Esophagus squamous epithelium (tissue), 5 donors: ENCODE measurements at regions not wholly inside any gene's neighbourhood (a gene's known extent, or its start where the extent isn't known, plus 50 kb on each side); places are given as distances from the start of the nearest gene placed in this dataset.

Source experiments
- DNase-seq: peaks from one replicate; lab custom pipeline; 2025; lab: John Stamatoyannopoulos, UW
- H3K27ac ChIP-seq, 4 donors: fragments of 200-600 bp; sonication (generic); one replicate each; pipeline ENCODE4 v1.5.1; 2016 to 2019; ENCODE audit warnings: mild to moderate bottlenecking in 1 of 4
- H3K27me3 ChIP-seq, 4 donors: fragments of 200-600 bp; sonication (generic); 1 replicate in 3 of 4; 2 replicates in 1 of 4; pipeline versions ENCODE4 v1.5.1 to v1.6.0; 2017 to 2021; ENCODE audit warnings: antibody characterized with exemption in 1 of 4
- H3K36me3 ChIP-seq, 3 donors: fragments of 200-600 bp; sonication (generic); one replicate each; pipeline ENCODE4 v1.5.1; 2016 to 2019
- H3K4me1 ChIP-seq, 3 donors: fragments of 200-600 bp; sonication (generic); one replicate each; pipeline ENCODE4 v1.5.1; 2017 to 2019
- H3K4me3 ChIP-seq, 4 donors: fragments of 200-600 bp; sonication (generic); 1 replicate in 3 of 4; 2 replicates in 1 of 4; pipeline ENCODE4 v1.5.1; 2016 to 2019; ENCODE audit warnings: mild to moderate bottlenecking in 2 of 4, moderate library complexity in 1 of 4
- H3K9me3 ChIP-seq, 3 donors: fragments of 200-600 bp; sonication (generic); one replicate each; pipeline ENCODE4 v1.5.1; 2016 to 2019
- CTCF ChIP-seq, 6 experiments: fragments of 450-650 bp in 4 of 6; fragments of 200-600 bp in 2 of 6; sonication (generic) in 2 of 6; IDR thresholded peaks; one replicate each; pipeline ENCODE4 v1.5.1; 2016 to 2019; ENCODE audit warnings: antibody characterized with exemption in 6 of 6, mild to moderate bottlenecking in 4 of 6, moderate library complexity in 4 of 6
- POLR2A ChIP-seq, 4 donors: fragments of 450-650 bp; IDR thresholded peaks; one replicate each; pipeline ENCODE4 v1.6.1; 2017; ENCODE audit warnings: antibody characterized with exemption in 4 of 4, mild to moderate bottlenecking in 4 of 4, moderate library complexity in 3 of 4
- WGBS, 2 donors: methylation state at CpG; one replicate each; pipeline ENCODE4 v1.1.5; 2018; 5-methylcytosine and 5-hydroxymethylcytosine counted together
- intact Hi-C: fragments of 100-400 bp; cut with DNase I; formaldehyde crosslinking; loops from one replicate; pipeline ENCODE4 v1.15.0; 2022
- donor health status: DM: yes; HTN: yes; CAD: no.

GRCh38 chr16:66144641-66145040 lies 221.8 kb upstream of the CDH5 start:
- intact Hi-C loops, result no loop called here
- Histone ChIP-seq H3K9me3 (no peaks in the 10 kb centered on the region), H3K27ac (no peak overlapping the region), H3K4me1 (no peaks in the 10 kb centered on the region), H3K36me3 (no peaks in the 10 kb centered on the region), H3K27me3 (peaks cover 0 to 4% (median 0%) of the 10 kb centered on the region in 4 donors), H3K4me3 (no peak overlapping the region)
- WGBS, 2 donors, result 80 to 88% methylated on average over 3 of the region's 3 CpGs
- TF ChIP-seq CTCF (IDR thresholded peaks at IDR 0.05), result no peak
- TF ChIP-seq POLR2A (IDR thresholded peaks at IDR 0.05), result no peak
- DNase-seq, result no peak

GRCh38 chr16:66143415-66143814 lies 223.1 kb upstream of the CDH5 start:
- H3K36me3 ChIP-seq, result no peaks in the 10 kb centered on the region
- no peaks in the 10 kb centered on the region for H3K9me3 ChIP-seq
- TF ChIP-seq CTCF (IDR thresholded peaks at IDR 0.05), result no peak
- TF ChIP-seq POLR2A (IDR thresholded peaks at IDR 0.05), result no peak
- H3K4me3 ChIP-seq, result no peak overlapping the region
- intact Hi-C loops, result no loop called here
- no peaks in the 10 kb centered on the region for H3K4me1 ChIP-seq
- no peak overlapping the region for H3K27ac ChIP-seq
- peaks cover 0 to 4% (median 0%) of the 10 kb centered on the region in 4 donors for H3K27me3 ChIP-seq
- 67% methylated on average over 1 of the region's 1 CpG; no CpG with 5 or more reads in 1 of the 2 donors for WGBS, 2 donors
- no peak for DNase-seq

DNA sequence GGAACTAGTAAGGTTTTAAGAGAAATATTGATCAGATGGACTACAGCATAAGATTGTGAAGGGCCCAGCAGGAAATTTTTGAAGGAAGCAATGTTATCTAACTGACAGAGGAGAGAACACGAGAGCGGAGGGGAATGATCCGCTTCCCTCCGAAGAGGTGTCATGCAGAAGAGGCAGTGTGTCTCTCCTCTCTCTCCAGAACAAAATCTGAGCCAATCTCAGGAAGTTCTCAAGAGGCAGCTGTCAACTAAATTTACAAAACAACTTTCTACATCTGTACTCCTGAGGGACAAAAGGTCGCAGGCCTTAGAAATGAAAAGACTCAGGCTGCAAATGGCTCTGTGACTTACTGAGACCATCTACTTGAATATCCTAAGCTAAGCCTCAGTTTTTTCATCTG lies 224.6 kb upstream of the CDH5 start:
- WGBS, 2 donors, result 86 to 93% methylated on average over 5 of the region's 5 CpGs
- DNase-seq, result no peak

DNA sequence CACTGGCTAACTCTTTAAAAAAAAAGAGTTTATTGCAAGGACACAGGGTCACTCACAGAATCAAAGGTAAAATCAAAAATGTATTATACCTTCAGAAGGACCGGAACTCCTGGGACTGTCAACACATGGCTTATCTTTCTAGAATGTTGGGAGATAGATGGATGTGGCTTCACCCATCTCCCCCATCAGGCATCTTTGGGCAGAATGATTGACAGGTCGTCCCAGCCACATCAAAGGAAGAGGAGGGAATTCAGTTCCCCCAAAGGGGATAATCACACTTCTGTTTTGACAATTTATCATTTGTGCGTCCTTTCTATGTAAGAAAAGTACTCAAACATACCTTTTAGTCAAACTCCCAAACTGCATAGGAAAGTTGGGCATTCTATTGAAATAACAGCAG lies 228.6 kb upstream of the CDH5 start:
- H3K9me3 ChIP-seq, result no peaks in the 10 kb centered on the region
- intact Hi-C loops, result no loop called here
- H3K36me3 ChIP-seq, result no peaks in the 10 kb centered on the region
- WGBS, 2 donors, result 70 to 71% methylated on average over 3 of the region's 3 CpGs
- H3K4me3 ChIP-seq, result no peak overlapping the region
- no peak for TF ChIP-seq POLR2A (IDR thresholded peaks at IDR 0.05)
- no peak for TF ChIP-seq CTCF (IDR thresholded peaks at IDR 0.05)
- DNase-seq, result no peak
- H3K4me1 ChIP-seq, result peaks cover 0 to 11% (median 0%) of the 10 kb centered on the region in 3 donors
- no peak overlapping the region for H3K27ac ChIP-seq
- H3K27me3 ChIP-seq, result no peaks in the 10 kb centered on the region

More for the DNA sequence above, 224.6 kb upstream of the CDH5 start:
- Histone ChIP-seq H3K9me3 (no peaks in the 10 kb centered on the region), H3K36me3 (no peaks in the 10 kb centered on the region), H3K27me3 (no peaks in the 10 kb centered on the region), H3K27ac (no peak overlapping the region), H3K4me1 (no peaks in the 10 kb centered on the region), H3K4me3 (no peak overlapping the region)
- no peak for TF ChIP-seq POLR2A (IDR thresholded peaks at IDR 0.05)
- no peak for TF ChIP-seq CTCF (IDR thresholded peaks at IDR 0.05)
- intact Hi-C loops, result no loop called here

- no peak for DNase-seq
- H3K27me3 ChIP-seq, result no peaks in the 10 kb centered on the region
- no peaks in the 10 kb centered on the region for H3K36me3 ChIP-seq
- H3K4me3 ChIP-seq, result no peak overlapping the region
- intact Hi-C loops, result no loop called here
- H3K27ac ChIP-seq, result no peak overlapping the region
- H3K4me1 ChIP-seq, result peaks cover 0 to 11% (median 0%) of the 10 kb centered on the region in 3 donors
- TF ChIP-seq CTCF (IDR thresholded peaks at IDR 0.05) (no peak), POLR2A (IDR thresholded peaks at IDR 0.05) (no peak)
- no peaks in the 10 kb centered on the region for H3K9me3 ChIP-seq
- WGBS, 2 donors, result 73% methylated on average over 4 of the region's 4 CpGs
Observed at GRCh38 chr16:66136841-66137240, 229.7 kb upstream of the CDH5 start.
